ENCODE measurements at regions not wholly inside any gene's neighbourhood (a gene's known extent, or its start where the extent isn't known, plus 50 kb on each side); places are given as distances from the start of the nearest gene placed in this dataset.

DNA sequence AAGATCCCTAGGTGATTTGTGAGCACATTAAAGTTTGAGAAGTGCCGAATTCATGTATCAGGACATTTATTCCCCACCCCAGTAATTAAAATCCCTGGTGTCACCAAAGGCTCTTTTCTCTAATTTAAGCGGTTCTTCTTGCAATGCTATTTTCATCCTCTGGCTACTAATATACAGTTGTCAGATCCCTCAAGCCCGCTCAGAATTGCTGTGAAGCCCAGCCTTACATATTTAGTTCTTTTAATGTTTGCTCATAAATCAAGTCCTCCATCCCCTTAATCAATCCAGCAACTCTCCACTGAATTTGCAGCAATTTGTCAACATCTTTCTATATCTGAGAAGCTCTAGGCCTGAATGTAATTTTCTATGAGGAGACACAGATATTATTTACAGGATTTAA lies 437.9 kb downstream of the PIK3C3 start:
- TF ChIP-seq POLR2A (IDR thresholded peaks at IDR 0.05), result no peak
- TF ChIP-seq, protein P1, sequence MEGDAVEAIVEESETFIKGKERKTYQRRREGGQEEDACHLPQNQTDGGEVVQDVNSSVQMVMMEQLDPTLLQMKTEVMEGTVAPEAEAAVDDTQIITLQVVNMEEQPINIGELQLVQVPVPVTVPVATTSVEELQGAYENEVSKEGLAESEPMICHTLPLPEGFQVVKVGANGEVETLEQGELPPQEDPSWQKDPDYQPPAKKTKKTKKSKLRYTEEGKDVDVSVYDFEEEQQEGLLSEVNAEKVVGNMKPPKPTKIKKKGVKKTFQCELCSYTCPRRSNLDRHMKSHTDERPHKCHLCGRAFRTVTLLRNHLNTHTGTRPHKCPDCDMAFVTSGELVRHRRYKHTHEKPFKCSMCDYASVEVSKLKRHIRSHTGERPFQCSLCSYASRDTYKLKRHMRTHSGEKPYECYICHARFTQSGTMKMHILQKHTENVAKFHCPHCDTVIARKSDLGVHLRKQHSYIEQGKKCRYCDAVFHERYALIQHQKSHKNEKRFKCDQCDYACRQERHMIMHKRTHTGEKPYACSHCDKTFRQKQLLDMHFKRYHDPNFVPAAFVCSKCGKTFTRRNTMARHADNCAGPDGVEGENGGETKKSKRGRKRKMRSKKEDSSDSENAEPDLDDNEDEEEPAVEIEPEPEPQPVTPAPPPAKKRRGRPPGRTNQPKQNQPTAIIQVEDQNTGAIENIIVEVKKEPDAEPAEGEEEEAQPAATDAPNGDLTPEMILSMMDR (IDR thresholded peaks at IDR 0.05), result no peak

Measured in testis (tissue), 2 donors.